Lung microvascular endothelial cell (primary cell): ENCODE measurements at regions not wholly inside any gene's neighbourhood (a gene's known extent, or its start where the extent isn't known, plus 50 kb on each side); places are given as distances from the start of the nearest gene placed in this dataset.

ENCODE experiments used
- DNase-seq, 2 donors: peaks; one replicate each; pipeline versions ENCODE4 v3.0.0 to v3.0.0-alpha.2; 2010; ENCODE audit warnings: low read depth in 2 of 2

GRCh38 chr9:126221480-126221879, 105.1 kb upstream of the MVB12B start:
- DNase-seq: no peak

DNA sequence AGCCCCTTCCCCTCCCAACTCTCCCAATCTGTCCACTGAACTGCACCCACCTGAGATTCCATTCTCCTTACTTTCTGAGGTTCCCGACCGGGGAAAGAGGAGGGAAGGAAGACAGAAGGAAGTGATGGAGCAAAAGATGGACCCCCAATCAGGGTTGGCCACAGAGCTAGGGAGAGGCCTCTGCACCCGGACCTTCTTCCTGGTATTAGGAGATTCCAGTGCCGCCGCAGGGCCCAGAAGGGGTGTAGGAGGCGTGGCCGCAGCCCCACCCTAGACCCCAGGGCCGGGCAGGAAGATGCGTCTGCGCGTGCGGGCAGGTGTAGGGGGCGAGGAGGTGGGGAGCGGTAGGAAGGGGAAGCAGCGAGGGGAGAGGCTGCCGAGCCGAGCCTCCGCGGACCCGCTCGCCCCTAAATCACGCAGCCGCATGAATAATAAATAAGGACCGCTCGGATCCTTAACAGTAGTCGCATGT, 104.2 kb upstream of the MVB12B start:
- no peak for DNase-seq

DNA sequence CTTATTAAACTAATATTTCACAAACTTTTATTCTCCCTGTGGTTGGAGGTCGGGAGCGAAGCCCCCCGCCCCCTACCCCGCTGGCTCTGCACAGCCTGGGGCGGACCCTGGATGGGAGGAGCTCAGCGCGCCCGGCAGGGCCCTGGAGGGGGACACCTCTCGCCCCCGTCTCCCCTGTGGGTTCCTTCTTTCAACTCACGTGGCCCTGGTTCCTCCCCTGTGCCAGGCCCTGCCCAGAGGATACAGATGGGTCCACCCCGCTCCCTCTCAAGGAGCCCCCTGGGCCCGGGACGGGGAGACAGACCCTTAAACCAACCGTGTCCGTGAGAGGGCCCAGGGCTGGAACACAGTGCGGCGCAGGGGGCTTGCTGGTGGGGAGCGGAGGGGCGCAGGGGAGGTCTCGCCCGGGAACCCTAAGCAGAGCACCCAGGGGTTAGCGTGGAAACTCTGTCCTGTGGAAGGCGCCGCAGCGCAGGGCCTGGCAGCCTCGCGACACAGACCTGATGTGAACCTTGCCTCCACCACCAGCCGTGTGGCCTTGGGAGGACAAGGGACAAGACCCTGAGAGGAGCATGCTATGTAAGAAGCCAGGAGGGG, 103.7 kb upstream of the MVB12B start:
- DNase-seq: no peak

DNA sequence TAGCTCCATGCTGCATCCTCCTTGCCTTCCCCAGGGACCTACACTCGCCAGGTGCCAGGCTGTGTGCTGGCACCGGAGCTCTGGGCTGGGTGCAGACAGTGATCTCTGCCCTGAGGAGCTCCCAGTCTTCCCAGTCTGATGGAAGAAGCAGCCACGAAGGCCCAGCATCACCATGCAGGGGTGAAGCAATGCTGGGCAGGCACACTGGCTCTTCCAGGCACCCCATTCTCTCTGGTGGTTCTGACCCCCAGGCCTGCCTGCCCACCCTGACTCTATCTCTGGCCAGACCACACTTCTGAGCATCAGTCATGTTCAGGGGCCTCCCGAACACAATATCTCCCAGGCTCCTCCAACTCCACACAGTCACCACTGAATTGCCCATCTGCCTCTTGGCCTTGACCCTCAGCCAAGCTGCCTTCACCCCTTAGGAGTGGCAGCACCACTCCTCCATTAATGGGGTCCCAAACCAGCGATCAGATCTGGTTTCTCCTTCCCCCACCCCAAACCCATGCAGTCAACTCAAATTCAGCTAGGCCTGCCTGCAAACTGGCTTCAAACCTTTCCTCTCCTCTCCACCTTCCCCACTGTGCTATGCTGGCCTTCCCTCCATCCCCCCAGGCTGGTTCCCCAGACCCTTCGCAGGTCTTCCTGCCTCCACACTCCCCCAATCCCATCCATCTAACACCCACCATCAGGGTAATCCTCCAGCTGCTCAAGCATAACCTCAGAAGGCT, 102.7 kb upstream of the MVB12B start:
- no peak for DNase-seq

- no peak for DNase-seq
Observed at GRCh38 chr9:126225611-126226609, 100.7 kb upstream of the MVB12B start.

DNA sequence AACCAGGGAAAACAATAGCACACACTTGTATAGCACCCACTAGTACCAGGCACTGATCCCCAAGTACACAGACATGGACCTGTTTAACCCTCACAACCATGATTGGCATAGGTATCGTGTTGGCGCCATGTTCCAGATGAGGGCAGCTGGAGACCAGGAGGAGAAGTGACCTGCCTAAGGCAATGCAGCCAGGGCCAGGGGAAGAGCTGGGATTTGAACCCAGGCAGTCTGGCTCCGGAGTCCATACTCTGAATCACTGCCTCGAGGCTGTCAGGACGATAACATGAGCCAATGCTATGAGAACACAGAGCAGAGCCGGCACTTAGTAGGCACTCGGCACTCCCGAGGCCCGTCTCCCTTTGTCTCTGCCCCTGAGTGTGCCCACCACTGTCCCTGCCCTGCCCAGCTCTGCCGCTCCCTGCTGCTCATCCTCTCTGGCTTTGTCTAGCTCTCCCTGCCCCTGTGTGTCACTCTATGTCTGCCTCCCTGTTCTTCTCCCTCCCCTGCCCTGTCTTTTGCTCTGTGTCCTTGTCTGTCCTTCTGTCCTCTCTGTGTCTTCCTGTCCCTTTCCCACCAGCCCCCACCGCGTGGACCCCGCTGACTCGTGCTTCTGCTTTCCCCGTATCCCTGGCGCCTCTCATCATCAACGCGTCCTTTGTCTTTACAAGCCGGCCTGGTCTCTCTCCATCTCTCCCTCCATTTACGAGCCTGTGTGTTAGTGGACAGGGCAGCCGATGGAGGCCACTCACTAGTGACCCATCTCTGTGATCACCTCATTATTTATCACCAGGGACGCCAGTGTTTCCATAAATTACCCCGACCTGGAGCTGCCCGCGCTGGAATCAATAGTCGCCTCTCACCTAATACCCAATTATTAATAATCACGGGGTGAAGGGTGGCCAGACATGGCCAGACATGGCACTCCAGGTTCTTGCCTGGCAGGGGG, 99.4 kb upstream of the MVB12B start:
- no peak for DNase-seq

DNA sequence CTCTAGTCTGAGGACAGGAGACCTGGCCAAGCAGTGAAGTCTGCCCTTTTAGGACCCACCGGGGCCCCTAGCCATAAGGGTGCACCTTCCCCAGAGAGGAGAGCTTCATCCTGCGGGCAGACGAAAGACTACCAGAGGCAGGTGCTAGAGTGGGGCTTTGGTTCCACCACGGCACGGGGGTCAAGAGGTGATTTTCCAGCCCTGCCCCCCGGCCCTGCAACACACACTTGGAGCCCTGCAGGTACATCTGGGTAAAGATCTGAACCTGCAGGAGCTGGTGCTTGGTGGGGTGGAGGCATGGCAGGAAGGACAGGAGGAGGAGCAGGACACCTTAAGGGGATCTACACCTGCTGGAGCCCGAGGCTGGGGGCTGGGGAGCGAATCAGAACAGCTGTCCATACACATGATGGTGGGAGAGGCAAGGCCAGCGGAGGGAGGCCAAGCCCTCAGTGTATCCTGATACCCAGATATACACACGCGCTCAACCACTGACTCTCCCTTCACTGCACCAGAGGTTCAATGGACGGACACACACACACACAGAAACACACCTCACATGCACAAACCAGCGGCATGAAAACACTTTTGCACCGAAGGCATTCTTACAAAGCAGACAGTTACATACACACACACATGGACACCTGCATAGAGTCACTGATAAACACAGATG, 98.4 kb upstream of the MVB12B start:
- no peak for DNase-seq

GRCh38 chr9:126228781-126229444, 97.7 kb upstream of the MVB12B start:
- DNase-seq: peak; percentile 64 to 71

GRCh38 chr9:126229501-126229900, 97.1 kb upstream of the MVB12B start:
- DNase-seq: no peak

- DNase-seq: no peak
Observed at GRCh38 chr9:126230692-126231091, 95.9 kb upstream of the MVB12B start.

- no peak for DNase-seq
Observed at GRCh38 chr9:126232461-126232860, 94.2 kb upstream of the MVB12B start.

DNA sequence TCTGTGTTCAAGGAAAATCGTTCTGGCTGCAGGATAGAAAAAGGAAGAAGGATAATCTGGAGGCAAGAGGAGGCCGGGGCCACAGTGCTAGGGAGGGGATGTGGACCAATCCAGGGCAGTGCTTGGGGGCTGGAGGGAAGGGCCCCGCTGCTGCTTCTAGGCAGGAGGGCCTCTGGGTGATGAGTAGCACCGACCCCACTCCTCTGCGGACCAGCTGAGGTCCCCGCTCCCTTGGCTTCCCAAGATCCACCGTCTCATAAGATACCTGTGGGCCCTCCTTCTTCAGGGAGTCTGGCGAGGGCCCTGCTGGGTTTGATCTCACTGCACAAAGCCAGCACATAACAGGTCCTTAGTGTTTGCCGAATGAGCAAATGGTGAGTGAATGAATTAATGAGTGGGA, 93.5 kb upstream of the MVB12B start:
- DNase-seq: no peak

DNA sequence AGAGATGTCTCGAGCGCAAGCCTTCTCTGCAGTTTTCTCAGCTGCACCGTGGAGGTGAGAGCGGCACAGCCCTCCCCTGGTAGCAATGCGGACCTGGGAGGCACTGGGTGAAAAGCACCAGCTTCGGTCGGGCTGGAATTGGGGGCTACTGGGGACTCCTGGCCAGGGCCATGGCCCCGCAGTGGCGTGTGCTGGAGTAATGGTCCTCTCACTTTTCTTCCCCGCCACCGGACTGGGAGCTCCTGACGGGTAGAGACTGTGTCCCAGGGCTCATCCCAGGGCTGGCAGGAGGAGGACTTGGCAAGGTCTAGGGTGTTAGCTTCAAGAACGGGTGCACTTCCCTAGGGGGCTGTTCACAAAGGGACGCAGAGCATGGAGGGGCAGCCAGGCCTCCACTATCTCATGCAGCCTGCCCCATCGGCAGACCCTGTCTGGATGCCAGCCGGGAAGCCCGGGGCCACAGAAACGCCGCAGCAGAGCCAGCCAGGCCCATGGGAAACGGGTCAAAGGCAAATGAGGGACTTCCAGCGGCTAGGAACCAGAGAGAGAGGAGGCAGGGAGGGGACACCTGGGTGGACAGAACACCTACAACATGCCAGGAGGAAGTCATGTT, 92.6 kb upstream of the MVB12B start:
- no peak for DNase-seq

GRCh38 chr9:126234681-126235335, 91.8 kb upstream of the MVB12B start:
- DNase-seq: no peak

GRCh38 chr9:126235336-126236243, 91.0 kb upstream of the MVB12B start:
- DNase-seq: no peak

- no peak for DNase-seq
Observed at GRCh38 chr9:126236273-126236672, 90.4 kb upstream of the MVB12B start.

GRCh38 chr9:126238415-126238814, 88.2 kb upstream of the MVB12B start:
- DNase-seq: no peak

- no peak for DNase-seq
Observed at GRCh38 chr9:126239515-126239914, 87.1 kb upstream of the MVB12B start.
